GM12878 (cell line): ENCODE measurements at regions not wholly inside any gene's neighbourhood (a gene's known extent, or its start where the extent isn't known, plus 50 kb on each side); places are given as distances from the start of the nearest gene placed in this dataset.

Experiments used
- CTCF ChIP-seq, 3 experiments: IDR thresholded peaks in 2 of 3; conservative IDR thresholded peaks in 1 of 3; 2 replicates each; pipeline ENCODE4 v1.5.1; 2011; ENCODE audit warnings: low read depth in 3 of 3, low read length in 3 of 3, mild to moderate bottlenecking in 3 of 3, control low read depth in 2 of 3, moderate library complexity in 2 of 3, inconsistent platforms in 1 of 3, mixed read lengths in 1 of 3; ENCODE audit not compliant: control insufficient read depth in 2 of 3, insufficient read depth in 1 of 3; ENCODE audit errors: extremely low read depth in 1 of 3
- DPF2 ChIP-seq: fragments of 450-650 bp; IDR thresholded peaks from 2 replicates; pipeline ENCODE4 v1.6.1; 2017; ENCODE audit warnings: mild to moderate bottlenecking
- IRF3 ChIP-seq: fragments of 450-650 bp; IDR thresholded peaks from 2 replicates; pipeline ENCODE4 v1.6.1; 2014; ENCODE audit warnings: mild to moderate bottlenecking
- MAX ChIP-seq: IDR thresholded peaks from 2 replicates; pipeline ENCODE4 v1.6.1; 2012; ENCODE audit warnings: low read depth, low read length, improper control_type of control experiment
- NKRF ChIP-seq: fragments of 450-650 bp; conservative IDR thresholded peaks from 2 replicates; pipeline ENCODE4 v1.6.1; 2017; ENCODE audit warnings: mild to moderate bottlenecking, moderate library complexity
- POLR2A ChIP-seq: IDR thresholded peaks from 2 replicates; pipeline ENCODE4 v1.6.1; 2011; ENCODE audit warnings: low read depth, mild to moderate bottlenecking, low read length
- SIN3A ChIP-seq: IDR thresholded peaks from 2 replicates; pipeline ENCODE4 v1.6.1; 2012; ENCODE audit warnings: low read depth, low read length, improper control_type of control experiment
- STAT1 ChIP-seq: fragments of 450-650 bp; conservative IDR thresholded peaks from 2 replicates; pipeline ENCODE4 v1.6.1; 2014; ENCODE audit warnings: antibody characterized with exemption, mild to moderate bottlenecking
- YY1 ChIP-seq: IDR thresholded peaks from 2 replicates; pipeline ENCODE4 v1.6.1; 2011; ENCODE audit warnings: low read depth, mild to moderate bottlenecking, low read length
- ZBTB33 ChIP-seq: fragments of 450-650 bp; IDR thresholded peaks from 2 replicates; pipeline ENCODE4 v1.6.1; 2017; ENCODE audit warnings: mild to moderate bottlenecking

- TF ChIP-seq YY1 (no peak), CTCF (IDR thresholded peaks at IDR 0.05 in 2 of 3, conservative IDR thresholded peaks at IDR 0.05 in 1 of 3; ENCODE audit: control insufficient read depth in 2 of 3, extremely low read depth in 1 of 3, insufficient read depth in 1 of 3, low read depth in 3 of 3, low read length in 3 of 3) (no peak), MAX (no peak), DPF2 (no peak), POLR2A (no peak), SIN3A (no peak), ZBTB33 (no peak), NKRF (no peak), STAT1 (no peak), IRF3 (no peak)
These were observed 229.2 kb downstream of the MRPS30 start for GRCh38 chr5:45037927-45038326.
